NCI-H524 (cell line): ENCODE measurements at regions not wholly inside any gene's neighbourhood (a gene's known extent, or its start where the extent isn't known, plus 50 kb on each side); places are given as distances from the start of the nearest gene placed in this dataset.
"Not testable (repeated sequence)": the region's sequence is repeated elsewhere in the genome, so short reads cannot be mapped to it uniquely, and the experiment has no call there.

Experiments
- DNase-seq, 2 experiments: peaks; one replicate each; lab custom pipeline; 2025; lab: John Stamatoyannopoulos, UW

DNA sequence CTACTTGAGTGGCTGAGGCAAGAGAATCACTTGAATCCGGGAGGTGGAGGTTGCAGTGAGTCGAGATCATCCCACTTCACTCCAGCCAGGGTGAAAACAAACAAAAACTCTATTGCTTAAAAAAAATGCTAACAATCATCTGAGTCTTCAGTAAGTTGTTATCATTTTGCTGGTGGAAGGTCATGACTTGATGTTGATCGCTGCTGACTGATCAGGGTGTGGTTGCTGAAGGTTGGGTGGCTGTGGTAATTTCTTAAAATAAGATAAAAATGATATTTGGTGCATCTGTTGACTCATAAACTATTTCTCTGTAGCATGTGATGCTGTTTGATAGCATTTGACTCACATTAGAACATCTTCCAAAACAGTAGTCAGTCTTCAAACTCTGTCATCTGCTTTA, 349.4 kb upstream of the PAPPA start:
- no peak for DNase-seq

DNA sequence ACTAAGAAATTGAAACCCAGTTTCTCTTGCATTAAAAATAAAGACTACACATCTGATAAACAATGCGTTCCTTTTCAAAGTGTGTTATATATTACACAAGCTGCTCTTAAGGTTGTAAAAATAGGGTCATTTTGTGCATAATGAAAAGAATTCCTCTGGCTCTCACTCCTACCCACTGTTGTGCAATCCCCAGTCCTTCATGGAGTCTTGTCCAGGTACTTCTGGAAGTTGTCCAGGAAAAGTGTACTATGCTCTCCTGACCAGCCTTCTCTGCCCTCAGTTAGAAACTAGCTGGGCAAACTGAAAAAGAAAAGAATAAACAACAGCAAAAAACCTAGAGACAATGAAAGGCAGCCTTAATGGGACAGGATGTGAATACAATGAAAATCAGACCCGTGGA, 345.5 kb upstream of the PAPPA start:
- no peak for DNase-seq

DNA sequence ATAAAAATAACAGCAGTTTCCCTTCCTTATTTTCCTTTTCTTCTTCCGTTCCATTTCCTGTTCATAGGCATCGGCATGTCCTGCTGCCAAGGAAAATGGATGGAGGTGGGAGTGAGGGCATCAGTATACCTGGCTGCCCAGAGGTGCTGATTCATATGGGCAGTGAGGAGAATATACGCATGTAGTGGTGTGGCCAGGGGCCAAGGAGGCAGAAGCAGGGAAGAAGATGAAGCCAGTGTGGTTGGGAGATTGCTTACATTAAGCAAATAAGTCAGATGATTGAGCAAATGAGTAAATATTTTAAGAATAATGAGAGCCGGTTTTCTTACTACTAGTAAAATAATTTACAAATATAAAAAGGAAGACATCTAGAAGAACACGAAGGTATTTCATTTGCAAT, 344.9 kb upstream of the PAPPA start:
- DNase-seq, result no peak

DNA sequence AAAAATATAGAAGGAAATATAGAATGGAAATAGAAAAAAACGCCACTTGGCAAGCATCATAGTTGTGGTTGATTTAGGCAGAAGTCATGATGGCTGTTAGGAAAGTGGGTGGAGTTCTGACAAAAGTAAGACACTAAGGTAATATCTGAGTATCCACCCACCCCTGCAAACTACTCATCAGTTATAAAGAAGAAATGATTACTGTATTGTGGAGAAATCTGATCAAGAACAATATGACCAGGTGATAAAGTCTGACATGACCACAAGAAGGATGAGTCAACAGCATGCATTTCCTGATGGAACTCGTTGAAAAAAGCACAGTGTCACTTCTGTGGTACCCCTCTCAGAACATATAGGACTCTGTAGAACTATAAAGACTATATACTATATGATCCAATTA, 343.4 kb upstream of the PAPPA start:
- no peak for DNase-seq

DNA sequence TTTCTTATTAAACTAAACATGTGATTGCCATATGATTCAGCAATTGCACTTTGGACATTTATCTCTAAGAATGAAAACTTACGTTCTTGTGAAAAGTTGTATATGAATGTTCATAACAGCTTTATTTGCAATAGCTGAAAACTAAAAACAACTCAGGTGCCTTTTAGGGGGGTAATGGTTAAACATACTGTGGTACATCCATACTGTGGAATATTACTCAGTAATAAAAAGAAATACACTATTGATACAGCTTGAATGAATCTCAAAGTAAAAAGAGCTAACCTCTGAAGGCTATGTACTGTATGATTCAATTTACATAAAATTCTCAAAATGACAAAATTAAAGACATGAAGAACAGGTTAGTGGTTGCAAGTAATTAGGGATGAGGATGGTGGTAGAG, 339.5 kb upstream of the PAPPA start:
- DNase-seq, result no peak

DNA sequence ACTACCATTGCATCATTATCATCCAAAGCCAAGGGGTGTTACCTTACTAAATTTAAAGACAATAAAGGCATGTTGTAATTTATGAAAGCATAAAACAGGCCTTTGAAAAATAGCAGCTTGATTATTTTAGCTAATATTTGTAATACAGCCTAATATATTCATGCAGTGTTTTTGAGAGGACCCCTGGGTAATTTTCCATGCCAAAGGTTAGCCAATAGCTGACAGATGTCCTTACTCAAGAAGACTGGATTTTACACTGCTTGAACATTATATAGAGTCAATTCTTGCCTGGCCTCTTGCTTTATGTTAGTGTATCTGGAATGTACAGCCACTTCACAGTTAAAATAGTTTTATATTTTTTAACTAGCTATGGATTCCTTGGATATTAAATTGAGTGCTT, 337.8 kb upstream of the PAPPA start:
- DNase-seq, result no peak

GRCh38 chr9:115818651-115819050, 334.9 kb upstream of the PAPPA start:
- not testable (repeated sequence) for DNase-seq

DNA sequence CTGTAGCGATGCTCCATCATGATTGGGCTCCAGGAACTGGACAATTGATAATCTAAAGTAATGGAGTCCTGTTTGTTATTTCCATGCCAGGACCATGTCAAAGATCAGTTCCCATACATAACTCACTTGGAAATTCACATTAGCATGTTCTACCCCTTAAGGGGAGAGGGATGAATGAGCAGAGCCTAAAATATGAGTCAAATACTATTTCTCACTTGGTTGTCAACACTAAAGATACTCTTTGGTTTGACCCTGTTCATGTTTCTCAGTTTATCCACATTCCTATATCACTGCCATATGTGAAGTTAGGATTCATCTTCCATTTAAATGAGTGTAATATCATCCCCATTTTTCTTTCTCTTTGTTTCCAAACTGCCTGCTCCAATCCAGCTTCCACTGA, 321.6 kb upstream of the PAPPA start:
- DNase-seq, result no peak

GRCh38 chr9:115837618-115838017, 316.0 kb upstream of the PAPPA start:
- no peak for DNase-seq

DNA sequence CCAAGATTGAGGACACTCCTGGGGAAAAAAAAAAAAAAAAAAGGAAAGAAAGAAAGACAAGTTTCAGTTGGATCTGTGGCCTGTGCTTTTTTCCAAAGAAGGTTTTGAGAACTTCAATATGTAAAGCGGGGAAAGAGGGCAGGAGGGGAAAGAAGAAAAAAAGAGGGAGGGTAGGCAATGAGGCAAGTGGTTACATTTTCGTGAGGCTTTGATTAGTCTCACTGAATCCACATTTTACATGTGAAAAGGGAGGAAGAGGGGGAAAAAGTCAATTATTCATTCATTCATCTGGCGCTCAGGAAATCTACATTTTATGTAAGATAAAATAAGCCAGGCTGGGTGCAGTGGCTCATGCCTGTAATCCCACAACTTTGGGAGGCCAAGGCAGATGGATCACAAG, 315.2 kb upstream of the PAPPA start:
- DNase-seq, result no peak

GRCh38 chr9:115844433-115844832, 309.2 kb upstream of the PAPPA start:
- DNase-seq, result not testable (repeated sequence)

- no peak for DNase-seq
These were observed 307.8 kb upstream of the PAPPA start for GRCh38 chr9:115845648-115846312.

DNA sequence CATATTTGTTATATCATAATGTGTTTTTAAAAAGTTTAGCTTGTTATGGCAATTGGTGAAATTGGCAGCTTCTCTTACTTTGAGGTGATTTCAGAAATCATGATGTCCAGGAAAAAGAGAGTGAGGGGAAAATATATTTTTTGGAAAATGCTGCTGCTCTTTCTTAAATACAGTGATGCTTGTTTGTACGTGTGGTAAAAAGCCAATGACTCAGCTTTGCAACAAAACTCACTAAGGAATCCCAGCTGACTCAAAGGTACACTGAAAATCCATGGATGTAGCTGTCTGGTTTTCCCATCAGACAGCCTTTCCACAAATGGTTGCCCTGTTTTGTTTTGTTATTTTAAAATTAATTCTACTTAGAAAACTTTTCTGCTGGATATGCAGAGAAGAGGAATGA, 306.4 kb upstream of the PAPPA start:
- DNase-seq, result no peak

DNA sequence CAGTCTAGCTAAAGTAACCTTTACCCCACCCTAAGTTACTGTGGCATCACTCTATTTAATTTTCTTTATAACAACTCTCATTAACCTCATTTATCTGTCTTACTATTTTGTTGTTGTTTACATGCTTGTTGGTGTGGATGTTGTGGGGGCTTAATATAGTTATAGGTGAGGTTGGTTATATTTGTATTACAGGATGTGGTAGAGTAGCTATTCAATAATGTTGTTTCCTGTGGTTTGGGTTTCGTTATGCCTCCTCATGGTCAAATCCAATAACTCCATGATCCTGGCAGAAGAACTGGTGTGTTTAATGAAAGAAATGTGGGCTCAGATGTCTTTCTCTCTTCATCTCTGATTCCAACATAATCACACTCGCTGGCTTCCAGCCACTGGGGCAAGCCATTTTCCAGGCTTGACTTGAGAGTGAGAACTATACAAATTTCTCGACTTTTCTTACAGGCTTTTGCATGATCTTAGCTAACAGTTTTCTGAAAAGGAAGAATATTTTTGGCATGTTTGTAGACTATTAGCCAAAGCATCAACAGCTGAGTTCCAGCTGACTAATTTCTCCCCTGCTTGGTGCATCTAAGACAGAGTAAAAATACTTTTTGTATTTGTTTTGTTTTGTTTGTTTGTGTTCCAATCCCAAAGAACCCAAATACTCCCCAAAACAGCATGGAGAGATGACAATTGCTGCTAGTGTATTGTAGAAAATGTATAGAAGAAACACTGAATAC, 303.7 kb upstream of the PAPPA start:
- DNase-seq, result no peak

- no peak for DNase-seq
These were observed 302.9 kb upstream of the PAPPA start for GRCh38 chr9:115850548-115851304.

- DNase-seq, result no peak
These were observed 298.0 kb upstream of the PAPPA start for GRCh38 chr9:115855458-115856133.

- not testable (repeated sequence) for DNase-seq
These were observed 295.2 kb upstream of the PAPPA start for GRCh38 chr9:115858421-115858820.

DNA sequence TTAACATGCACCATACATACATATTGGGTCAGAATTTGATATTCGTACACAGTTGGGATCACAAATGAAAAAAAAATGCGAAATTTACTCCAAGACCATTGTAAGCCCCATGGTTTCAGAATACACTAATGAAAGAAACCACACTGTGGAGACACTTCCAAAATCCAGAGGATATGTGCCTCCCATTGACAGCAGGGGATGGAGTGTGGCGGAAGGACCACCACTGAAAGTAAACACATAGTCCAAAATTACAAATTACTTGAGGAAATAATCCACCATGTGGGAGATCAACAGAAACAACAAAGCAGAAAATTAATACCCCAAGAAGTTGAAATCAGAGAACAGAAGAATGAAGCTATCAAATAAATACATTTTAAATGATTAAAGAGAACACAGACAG, 291.6 kb upstream of the PAPPA start:
- DNase-seq, result no peak

DNA sequence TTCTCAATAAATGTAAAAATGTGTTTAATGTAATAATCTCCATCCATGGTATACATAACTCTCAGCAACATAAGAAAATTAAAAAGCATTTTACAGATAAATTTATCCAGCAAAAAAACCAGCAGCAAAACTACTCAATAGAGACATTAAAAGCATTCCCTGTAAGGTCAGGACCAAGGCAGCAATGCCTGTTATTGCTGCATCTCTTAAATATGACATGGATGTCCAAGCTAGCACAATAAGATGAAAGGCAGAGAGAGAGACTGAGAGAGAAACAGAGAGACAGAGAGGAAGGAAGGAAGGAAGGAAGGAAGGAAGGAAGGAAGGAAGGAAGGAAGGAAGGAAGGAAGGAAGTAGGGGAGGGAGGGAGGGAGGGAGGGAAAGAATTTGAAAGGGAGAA, 289.0 kb upstream of the PAPPA start:
- DNase-seq, result no peak

GRCh38 chr9:115867326-115867725, 286.3 kb upstream of the PAPPA start:
- DNase-seq, result no peak

GRCh38 chr9:115877852-115878438, 275.6 kb upstream of the PAPPA start:
- no peak for DNase-seq

- DNase-seq, result no peak
These were observed 274.1 kb upstream of the PAPPA start for GRCh38 chr9:115879451-115879850.
